ENCODE measurements at regions not wholly inside any gene's neighbourhood (a gene's known extent, or its start where the extent isn't known, plus 50 kb on each side); places are given as distances from the start of the nearest gene placed in this dataset.

- H3K27me3 ChIP-seq (ENCODE audit: insufficient read depth, low read length) = no peaks in the 10 kb centered on the region
- H3K36me3 ChIP-seq (ENCODE audit: insufficient read depth, low read length) = no peaks in the 10 kb centered on the region
- no peak for TF ChIP-seq CTCF (IDR thresholded peaks at IDR 0.05; ENCODE audit: extremely low read depth, low read depth, low read length)
- DNase-seq (ENCODE audit: insufficient read length, low spot score, missing footprints) = no peak
- no peak overlapping the region for H2AFZ ChIP-seq (ENCODE audit: low read length)
- H3K4me1 ChIP-seq (ENCODE audit: insufficient read depth, low read length) = no peaks in the 10 kb centered on the region
- no peaks in the 10 kb centered on the region for H3K9me3 ChIP-seq (ENCODE audit: low read depth, low read length)
- no peak overlapping the region for H3K27ac ChIP-seq (ENCODE audit: low read depth, low read length)
- H3K4me2 ChIP-seq (ENCODE audit: insufficient read depth, low read length) = no peak overlapping the region
- no peaks in the 10 kb centered on the region for H3K79me2 ChIP-seq (ENCODE audit: insufficient read depth, low read length)
- H4K20me1 ChIP-seq (ENCODE audit: insufficient read depth, low read length) = no peaks in the 10 kb centered on the region
- H3K4me3 ChIP-seq (ENCODE audit: insufficient read depth, low read length) = no peak overlapping the region
These were observed 897.3 kb upstream of the TENM3 start for GRCh38 chr4:181345931-181346330.

- Histone ChIP-seq H3K9me3 (ENCODE audit: low read depth, low read length) (no peaks in the 10 kb centered on the region), H3K4me2 (ENCODE audit: insufficient read depth, low read length) (no peak overlapping the region), H4K20me1 (ENCODE audit: insufficient read depth, low read length) (no peaks in the 10 kb centered on the region), H3K27me3 (ENCODE audit: insufficient read depth, low read length) (no peaks in the 10 kb centered on the region), H3K4me3 (ENCODE audit: insufficient read depth, low read length) (no peak overlapping the region), H3K36me3 (ENCODE audit: insufficient read depth, low read length) (no peaks in the 10 kb centered on the region), H3K27ac (ENCODE audit: low read depth, low read length) (no peak overlapping the region), H3K79me2 (ENCODE audit: insufficient read depth, low read length) (no peaks in the 10 kb centered on the region), H3K4me1 (ENCODE audit: insufficient read depth, low read length) (no peaks in the 10 kb centered on the region), H2AFZ (ENCODE audit: low read length) (no peak overlapping the region)
- no peak for DNase-seq (ENCODE audit: insufficient read length, low spot score, missing footprints)
- TF ChIP-seq CTCF (IDR thresholded peaks at IDR 0.05; ENCODE audit: extremely low read depth, low read depth, low read length) = no peak
These were observed 892.4 kb upstream of the TENM3 start for GRCh38 chr4:181350615-181351415.

- no peak for TF ChIP-seq CTCF (IDR thresholded peaks at IDR 0.05; ENCODE audit: extremely low read depth, low read depth, low read length)
- Histone ChIP-seq H3K4me3 (ENCODE audit: insufficient read depth, low read length) (no peak overlapping the region), H2AFZ (ENCODE audit: low read length) (no peak overlapping the region), H3K27ac (ENCODE audit: low read depth, low read length) (no peak overlapping the region), H3K27me3 (ENCODE audit: insufficient read depth, low read length) (no peaks in the 10 kb centered on the region), H3K4me1 (ENCODE audit: insufficient read depth, low read length) (no peaks in the 10 kb centered on the region), H4K20me1 (ENCODE audit: insufficient read depth, low read length) (no peaks in the 10 kb centered on the region), H3K4me2 (ENCODE audit: insufficient read depth, low read length) (no peak overlapping the region), H3K9me3 (ENCODE audit: low read depth, low read length) (no peaks in the 10 kb centered on the region), H3K79me2 (ENCODE audit: insufficient read depth, low read length) (no peaks in the 10 kb centered on the region), H3K36me3 (ENCODE audit: insufficient read depth, low read length) (no peaks in the 10 kb centered on the region)
- no peak for DNase-seq (ENCODE audit: insufficient read length, low spot score, missing footprints)
These were observed 878.7 kb upstream of the TENM3 start for GRCh38 chr4:181364504-181364903.

GRCh38 chr4:181365671-181366070 lies 877.5 kb upstream of the TENM3 start:
- H3K27me3 ChIP-seq (ENCODE audit: insufficient read depth, low read length) = no peaks in the 10 kb centered on the region
- TF ChIP-seq CTCF (IDR thresholded peaks at IDR 0.05; ENCODE audit: extremely low read depth, low read depth, low read length) = no peak
- H3K9me3 ChIP-seq (ENCODE audit: low read depth, low read length) = no peaks in the 10 kb centered on the region
- DNase-seq (ENCODE audit: insufficient read length, low spot score, missing footprints) = no peak
- no peaks in the 10 kb centered on the region for H3K79me2 ChIP-seq (ENCODE audit: insufficient read depth, low read length)
- no peak overlapping the region for H3K27ac ChIP-seq (ENCODE audit: low read depth, low read length)
- no peaks in the 10 kb centered on the region for H3K4me1 ChIP-seq (ENCODE audit: insufficient read depth, low read length)
- no peaks in the 10 kb centered on the region for H4K20me1 ChIP-seq (ENCODE audit: insufficient read depth, low read length)
- H3K4me3 ChIP-seq (ENCODE audit: insufficient read depth, low read length) = no peak overlapping the region
- no peaks in the 10 kb centered on the region for H3K36me3 ChIP-seq (ENCODE audit: insufficient read depth, low read length)
- no peak overlapping the region for H2AFZ ChIP-seq (ENCODE audit: low read length)
- no peak overlapping the region for H3K4me2 ChIP-seq (ENCODE audit: insufficient read depth, low read length)
